GM23248 (cell line): ENCODE measurements at regions not wholly inside any gene's neighbourhood (a gene's known extent, or its start where the extent isn't known, plus 50 kb on each side); places are given as distances from the start of the nearest gene placed in this dataset.

Experiments
- DNase-seq: peaks from one replicate; pipeline ENCODE4 v3.0.0-alpha.2; 2015
- H2AFZ ChIP-seq: fragments of 200-600 bp; sonication (generic); 2 replicates; pipeline ENCODE4 v1.6.1; 2016; ENCODE audit warnings: antibody characterized with exemption
- H3F3A ChIP-seq: fragments of 200-600 bp; sonication (generic); 2 replicates; pipeline ENCODE4 v1.6.1; 2016; ENCODE audit warnings: mild to moderate bottlenecking, antibody characterized with exemption, mixed run types; ENCODE audit not compliant: insufficient read depth
- H3K27ac ChIP-seq: fragments of 200-600 bp; sonication (generic); 2 replicates; pipeline ENCODE4 v1.5.1; 2016; ENCODE audit warnings: mild to moderate bottlenecking
- H3K27me3 ChIP-seq: fragments of 200-600 bp; sonication (generic); replicated peaks from 2 replicates; pipeline ENCODE4 v1.6.1; 2016; ENCODE audit warnings: mild to moderate bottlenecking; ENCODE audit not compliant: insufficient read depth
- H3K36me3 ChIP-seq: fragments of 200-600 bp; sonication (generic); 2 replicates; pipeline ENCODE4 v1.6.1; 2016; ENCODE audit warnings: low read depth, mild to moderate bottlenecking
- H3K4me1 ChIP-seq: fragments of 200-600 bp; sonication (generic); 2 replicates; pipeline ENCODE4 v1.6.1; 2016; ENCODE audit warnings: mild to moderate bottlenecking; ENCODE audit not compliant: insufficient read depth
- H3K4me2 ChIP-seq: fragments of 200-600 bp; sonication (generic); one replicate; pipeline ENCODE4 v1.6.1; 2016; ENCODE audit warnings: mild to moderate bottlenecking; ENCODE audit not compliant: unreplicated experiment
- H3K4me3 ChIP-seq: fragments of 200-600 bp; sonication (generic); 2 replicates; pipeline ENCODE4 v1.5.1; 2016; ENCODE audit warnings: mild to moderate bottlenecking
- H3K79me2 ChIP-seq: fragments of 200-600 bp; sonication (generic); 2 replicates; pipeline ENCODE4 v1.6.1; 2016; ENCODE audit warnings: mild to moderate bottlenecking; ENCODE audit not compliant: insufficient read depth
- H3K9ac ChIP-seq: fragments of 200-600 bp; sonication (generic); 2 replicates; pipeline ENCODE4 v1.6.1; 2016; ENCODE audit warnings: mild to moderate bottlenecking
- H3K9me2 ChIP-seq: fragments of 200-600 bp; sonication (generic); 2 replicates; pipeline ENCODE4 v1.6.1; 2016; ENCODE audit warnings: mixed run types, mild to moderate bottlenecking, moderate library complexity; ENCODE audit not compliant: insufficient read depth
- H3K9me3 ChIP-seq: fragments of 200-600 bp; sonication (generic); one replicate; pipeline ENCODE4 v1.6.1; 2017; ENCODE audit warnings: low read depth
- H4K20me1 ChIP-seq: fragments of 200-600 bp; sonication (generic); 2 replicates; pipeline ENCODE4 v1.6.0; 2016; ENCODE audit not compliant: insufficient read depth
- EZH2 ChIP-seq: fragments of 200-600 bp; sonication (generic); IDR thresholded peaks from 2 replicates; pipeline ENCODE4 v1.6.1; 2018; ENCODE audit warnings: antibody characterized with exemption, mild to moderate bottlenecking; ENCODE audit not compliant: insufficient read depth, poor library complexity, severe bottlenecking
- EZH2phosphoT487 ChIP-seq: fragments of 200-600 bp; sonication (generic); IDR thresholded peaks from 2 replicates; pipeline ENCODE4 v1.6.1; 2018; ENCODE audit warnings: antibody characterized with exemption, moderate library complexity, mild to moderate bottlenecking, low read depth; ENCODE audit not compliant: insufficient read depth
- WGBS, 2 experiments: methylation state at CpG; one replicate each; pipeline ENCODE4 v1.1.6; 2015 to 2017; ENCODE audit warnings: low lambda C conversion rate in 2 of 2, low coverage in 1 of 2; ENCODE audit errors: missing lambda C conversion rate in 2 of 2; 5-methylcytosine and 5-hydroxymethylcytosine counted together
- in situ Hi-C: fragments of 300-500 bp; cut with MboI; formaldehyde crosslinking; loops from 2 replicates; pipeline ENCODE4 v1.15.0; 2020

DNA sequence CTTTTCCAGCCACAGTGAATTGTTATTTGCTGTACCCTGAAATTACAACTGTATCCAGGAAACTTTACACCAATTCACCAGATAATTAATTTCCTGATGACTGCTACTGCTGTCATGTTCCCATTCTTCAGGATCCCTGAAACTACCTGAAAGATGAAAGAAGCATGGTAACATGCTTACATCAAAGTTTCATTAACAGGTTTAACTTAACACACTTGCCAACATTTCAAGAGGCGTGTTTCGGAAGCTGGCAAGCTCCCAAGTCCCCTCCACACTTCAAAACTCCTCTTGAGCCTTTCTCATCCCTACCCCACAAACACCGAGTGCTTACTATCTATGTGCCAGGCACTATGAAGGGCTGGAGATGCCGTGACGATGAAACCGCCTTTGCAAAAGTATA is 88.6 kb downstream of the MPP7 start:
- Histone ChIP-seq H3K4me2 (no peak overlapping the region), H3K4me1 (no peaks in the 10 kb centered on the region), H3K27me3 (peaks cover 22% of the 10 kb centered on the region; the same call in 1 of the 2 replicates), H3K79me2 (no peaks in the 10 kb centered on the region), H3K36me3 (no peaks in the 10 kb centered on the region), H3K27ac (no peak overlapping the region), H4K20me1 (no peaks in the 10 kb centered on the region), H2AFZ (no peak overlapping the region), H3K9ac (no peak overlapping the region), H3K9me3 (no peaks in the 10 kb centered on the region), H3F3A (no peaks in the 10 kb centered on the region), H3K9me2 (no peaks in the 10 kb centered on the region), H3K4me3 (no peak overlapping the region)
- WGBS, 2 experiments: 56 to 57% methylated on average over 6 of the region's 6 CpGs
- in situ Hi-C loops: no loop called here
- no peak for DNase-seq
- TF ChIP-seq EZH2phosphoT487: no peak
- no peak for TF ChIP-seq EZH2

DNA sequence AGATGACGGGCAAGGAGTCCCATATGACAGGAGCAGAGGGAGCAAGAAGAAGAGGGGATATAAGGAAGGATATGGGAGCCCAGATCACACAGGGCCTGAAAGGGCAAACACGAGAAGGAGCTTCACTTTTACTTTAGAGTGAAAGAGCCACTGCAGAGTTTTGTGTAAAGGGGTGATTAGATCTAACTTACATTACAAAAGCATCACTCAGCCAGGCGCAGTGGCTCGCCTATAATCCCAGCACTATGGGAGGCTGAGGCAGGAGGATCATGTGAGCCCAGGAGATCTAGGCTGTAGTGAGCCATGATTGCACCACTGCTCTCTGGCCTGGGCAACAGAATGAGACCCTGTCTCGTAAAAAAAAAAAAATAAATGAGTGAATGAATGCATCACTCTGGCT is 91.1 kb downstream of the MPP7 start:
- Histone ChIP-seq H3F3A (no peaks in the 10 kb centered on the region), H3K79me2 (no peaks in the 10 kb centered on the region), H3K27ac (no peak overlapping the region), H3K9ac (no peak overlapping the region), H3K27me3 (peaks cover 17% of the 10 kb centered on the region; the same call in 1 of the 2 replicates), H3K4me1 (no peaks in the 10 kb centered on the region), H2AFZ (no peak overlapping the region), H3K9me3 (no peaks in the 10 kb centered on the region), H4K20me1 (no peaks in the 10 kb centered on the region), H3K9me2 (no peaks in the 10 kb centered on the region), H3K36me3 (no peaks in the 10 kb centered on the region), H3K4me3 (no peak overlapping the region), H3K4me2 (no peak overlapping the region)
- in situ Hi-C loops: no loop called here
- DNase-seq: no peak
- TF ChIP-seq EZH2phosphoT487 (no peak), EZH2 (no peak)
- WGBS, 2 experiments: 57 to 63% methylated on average over 5 of the region's 5 CpGs

DNA sequence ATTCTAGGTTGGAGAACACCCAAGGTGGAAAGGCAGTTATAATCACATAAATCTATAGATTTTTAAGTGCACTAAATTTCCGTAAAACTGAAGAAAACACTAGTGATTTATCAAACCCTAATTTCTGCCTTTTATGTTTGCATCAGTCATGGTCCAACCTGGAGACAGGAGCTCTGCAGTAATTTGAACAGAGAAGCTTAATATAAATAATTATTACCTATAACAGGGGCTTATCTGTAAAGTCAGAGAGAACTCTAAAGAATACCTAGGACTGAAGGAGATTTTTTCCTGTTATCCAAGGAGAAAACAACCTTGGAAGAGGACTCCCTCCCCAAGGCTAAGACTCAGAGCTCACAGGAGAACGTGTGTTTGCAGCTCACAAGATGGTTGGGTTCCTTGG is 95.1 kb downstream of the MPP7 start:
- in situ Hi-C loops: no loop called here
- H3K4me3 ChIP-seq: no peak overlapping the region
- no peaks in the 10 kb centered on the region for H3K36me3 ChIP-seq
- H4K20me1 ChIP-seq: no peaks in the 10 kb centered on the region
- H3F3A ChIP-seq: no peaks in the 10 kb centered on the region
- WGBS, 2 experiments: 46 to 55% methylated on average over 2 of the region's 2 CpGs
- H2AFZ ChIP-seq: no peak overlapping the region
- no peak overlapping the region for H3K27ac ChIP-seq
- H3K9me2 ChIP-seq: no peaks in the 10 kb centered on the region
- H3K9ac ChIP-seq: no peak overlapping the region
- H3K27me3 ChIP-seq: peaks cover 7% of the 10 kb centered on the region; the same call in 1 of the 2 replicates
- no peak for DNase-seq
- no peaks in the 10 kb centered on the region for H3K9me3 ChIP-seq
- TF ChIP-seq EZH2 (no peak), EZH2phosphoT487 (no peak)
- no peaks in the 10 kb centered on the region for H3K79me2 ChIP-seq
- no peaks in the 10 kb centered on the region for H3K4me1 ChIP-seq
- no peak overlapping the region for H3K4me2 ChIP-seq

DNA sequence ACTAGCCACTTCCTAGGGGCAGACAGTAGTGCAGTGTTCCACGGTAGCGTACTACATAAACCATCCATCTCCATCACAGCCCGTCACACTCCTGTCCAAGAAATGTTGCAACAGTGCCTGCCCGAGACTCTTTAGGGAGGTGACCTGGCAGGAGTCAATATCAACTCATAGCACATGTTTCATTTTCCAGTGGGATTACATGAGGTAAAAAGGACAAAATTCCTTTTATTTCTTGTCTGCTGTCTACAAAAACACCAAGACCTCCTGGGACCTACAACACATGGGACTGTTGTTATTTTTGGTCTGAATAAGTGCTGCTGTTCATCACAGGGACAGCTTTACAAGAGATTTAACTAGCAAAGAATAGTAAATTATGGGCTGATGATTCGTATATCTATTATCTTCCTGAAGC is 99.9 kb downstream of the MPP7 start:
- H3K27me3 ChIP-seq: peaks cover 14% of the 10 kb centered on the region
- H3K9ac ChIP-seq: no peak overlapping the region
- H3K79me2 ChIP-seq: no peaks in the 10 kb centered on the region
- no peak overlapping the region for H2AFZ ChIP-seq
- no peak overlapping the region for H3K27ac ChIP-seq
- no peaks in the 10 kb centered on the region for H3K9me3 ChIP-seq
- WGBS, 2 experiments: 16 to 20% methylated on average over 5 of the region's 5 CpGs
- H3K9me2 ChIP-seq: no peaks in the 10 kb centered on the region
- H3K4me2 ChIP-seq: no peak overlapping the region
- H4K20me1 ChIP-seq: no peaks in the 10 kb centered on the region
- no peaks in the 10 kb centered on the region for H3K4me1 ChIP-seq
- no peak for DNase-seq
- no peak for TF ChIP-seq EZH2phosphoT487
- no peak for TF ChIP-seq EZH2
- H3F3A ChIP-seq: no peaks in the 10 kb centered on the region
- in situ Hi-C loops: no loop called here
- H3K36me3 ChIP-seq: no peaks in the 10 kb centered on the region
- H3K4me3 ChIP-seq: no peak overlapping the region
